OCI-LY1 (cell line): ENCODE measurements at regions not wholly inside any gene's neighbourhood (a gene's known extent, or its start where the extent isn't known, plus 50 kb on each side); places are given as distances from the start of the nearest gene placed in this dataset.

Source experiments
- H2AFZ ChIP-seq: fragments of 200-600 bp; sonication (generic), shearing (Covaris generic); 2 replicates; pipeline ENCODE4 v1.6.0; 2014; ENCODE audit warnings: antibody characterized with exemption, mild to moderate bottlenecking, low read length
- H3F3A ChIP-seq: fragments of 200-600 bp; sonication (generic), shearing (Covaris generic); 2 replicates; pipeline ENCODE4 v1.6.0; 2014; ENCODE audit warnings: mild to moderate bottlenecking, antibody characterized with exemption, low read length, moderate library complexity; ENCODE audit not compliant: insufficient read depth
- H3K27ac ChIP-seq: fragments of 200-600 bp; sonication (generic); 2 replicates; pipeline ENCODE4 v1.5.1; 2014; ENCODE audit warnings: low read length, mixed run types, mild to moderate bottlenecking, low read depth; ENCODE audit not compliant: poor library complexity, severe bottlenecking
- H3K27me3 ChIP-seq: fragments of 200-600 bp; sonication (generic); 2 replicates; pipeline ENCODE4 v1.6.0; 2014; ENCODE audit warnings: antibody characterized with exemption, mild to moderate bottlenecking, low read length, moderate library complexity; ENCODE audit not compliant: insufficient read depth
- H3K36me3 ChIP-seq: fragments of 200-600 bp; sonication (generic); 2 replicates; pipeline ENCODE4 v1.6.1; 2014; ENCODE audit warnings: mild to moderate bottlenecking, antibody characterized with exemption, low read length, moderate library complexity, mixed read lengths; ENCODE audit not compliant: insufficient read depth
- H3K4me1 ChIP-seq: fragments of 200-600 bp; sonication (generic); 2 replicates; pipeline ENCODE4 v1.5.1; 2014; ENCODE audit warnings: mild to moderate bottlenecking, low read length, moderate library complexity; ENCODE audit not compliant: insufficient read depth, severe bottlenecking
- H3K4me2 ChIP-seq: fragments of 200-600 bp; sonication (generic), shearing (Covaris generic); 2 replicates; pipeline ENCODE4 v1.6.1; 2014; ENCODE audit warnings: low read length
- H3K4me3 ChIP-seq: fragments of 200-600 bp; sonication (generic); 2 replicates; pipeline ENCODE4 v1.5.1; 2014; ENCODE audit warnings: low read length, low read depth, mild to moderate bottlenecking, mixed read lengths; ENCODE audit not compliant: poor library complexity, severe bottlenecking
- H3K79me2 ChIP-seq: fragments of 200-600 bp; shearing (Covaris generic); 2 replicates; pipeline ENCODE4 v1.6.1; 2016; ENCODE audit warnings: mixed run types, low read length, mixed read lengths; ENCODE audit not compliant: insufficient read depth
- H3K9ac ChIP-seq: fragments of 200-600 bp; sonication (generic), shearing (Covaris generic); 2 replicates; pipeline ENCODE4 v1.6.1; 2014; ENCODE audit warnings: mild to moderate bottlenecking, low read length, mixed read lengths
- H3K9me2 ChIP-seq: fragments of 200-600 bp; sonication (generic), shearing (Covaris generic); 2 replicates; pipeline ENCODE4 v1.6.1; 2014; ENCODE audit warnings: low read depth, mild to moderate bottlenecking, low read length, mixed read lengths
- H3K9me3 ChIP-seq: fragments of 200-600 bp; shearing (Covaris generic); 2 replicates; pipeline ENCODE4 v1.6.1; 2014; ENCODE audit warnings: low read length, mixed read lengths
- H4K20me1 ChIP-seq: fragments of 200-600 bp; sonication (generic), shearing (Covaris generic); 2 replicates; pipeline ENCODE4 v1.6.0; 2016; ENCODE audit warnings: mild to moderate bottlenecking, low read length; ENCODE audit not compliant: insufficient read depth
- EZH2 ChIP-seq: fragments of 200-600 bp; sonication (generic), shearing (Covaris generic); IDR thresholded peaks from 2 replicates; pipeline ENCODE4 v1.8.0; 2017; ENCODE audit warnings: borderline replicate concordance, mixed run types, mild to moderate bottlenecking, antibody characterized with exemption, low read length, moderate library complexity, mixed read lengths
- TF ChIP-seq, protein P1 (sequence below): fragments of 200-600 bp; sonication (generic), shearing (Covaris generic); IDR thresholded peaks from 2 replicates; pipeline ENCODE4 v1.5.1; 2017; ENCODE audit warnings: mild to moderate bottlenecking, antibody characterized with exemption, low read length, moderate library complexity, mixed read lengths

DNA sequence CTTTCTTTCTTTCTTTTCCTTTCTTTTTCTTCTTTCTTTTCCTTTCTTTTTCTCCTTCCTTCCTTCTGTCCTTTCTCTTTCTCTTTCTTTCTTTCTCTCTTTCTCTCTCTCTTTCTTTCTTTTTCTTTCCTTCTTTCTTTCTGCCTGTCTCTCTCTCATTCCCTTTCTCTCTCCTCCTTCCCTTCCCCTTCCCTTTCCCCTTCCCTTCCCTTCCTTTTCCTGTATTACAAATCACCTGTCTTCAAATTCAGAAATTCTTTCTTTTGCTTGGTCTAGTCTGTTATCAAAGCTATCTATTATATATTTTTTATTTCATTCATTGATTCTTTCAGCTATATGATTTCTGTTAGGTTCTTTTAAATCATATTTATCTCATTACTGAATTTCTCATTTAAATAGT lies 315.2 kb upstream of the NOX3 start:
- Histone ChIP-seq H3K79me2 (no peaks in the 10 kb centered on the region), H3K36me3 (no peaks in the 10 kb centered on the region), H3K4me1 (no peaks in the 10 kb centered on the region), H4K20me1 (no peaks in the 10 kb centered on the region), H3F3A (no peaks in the 10 kb centered on the region), H3K9me3 (no peaks in the 10 kb centered on the region), H3K9ac (no peak overlapping the region), H3K27ac (no peak overlapping the region), H3K27me3 (no peaks in the 10 kb centered on the region), H3K4me3 (no peak overlapping the region), H2AFZ (no peak overlapping the region), H3K4me2 (no peak overlapping the region), H3K9me2 (no peaks in the 10 kb centered on the region)
- no peak for TF ChIP-seq EZH2

DNA sequence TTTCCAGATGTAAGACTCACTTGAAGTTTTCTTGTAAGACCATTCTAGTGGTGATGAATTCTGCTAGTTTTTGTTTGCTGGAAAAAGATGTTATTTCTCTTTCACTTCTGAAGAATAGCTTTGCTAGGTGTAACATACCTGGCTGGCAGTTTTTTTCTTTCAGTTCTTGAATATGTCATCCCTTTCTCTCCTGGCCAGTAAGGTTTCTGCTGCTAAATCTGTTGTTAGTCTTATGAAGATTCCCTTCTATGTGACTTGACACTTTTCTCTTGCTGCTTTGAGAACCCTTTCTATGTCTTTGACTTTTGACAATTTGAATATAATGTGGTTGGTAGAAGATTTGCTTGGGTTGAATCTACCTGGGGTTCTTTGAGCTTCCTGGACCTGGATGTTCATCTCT lies 314.7 kb upstream of the NOX3 start:
- no peak overlapping the region for H3K4me2 ChIP-seq
- no peaks in the 10 kb centered on the region for H3K9me2 ChIP-seq
- no peak overlapping the region for H3K27ac ChIP-seq
- H3K79me2 ChIP-seq, result no peaks in the 10 kb centered on the region
- H3F3A ChIP-seq, result no peaks in the 10 kb centered on the region
- no peaks in the 10 kb centered on the region for H3K9me3 ChIP-seq
- no peak overlapping the region for H2AFZ ChIP-seq
- no peaks in the 10 kb centered on the region for H3K27me3 ChIP-seq
- no peaks in the 10 kb centered on the region for H4K20me1 ChIP-seq
- H3K4me3 ChIP-seq, result no peak overlapping the region
- no peaks in the 10 kb centered on the region for H3K4me1 ChIP-seq
- no peaks in the 10 kb centered on the region for H3K36me3 ChIP-seq
- H3K9ac ChIP-seq, result no peak overlapping the region
- TF ChIP-seq, protein P1, sequence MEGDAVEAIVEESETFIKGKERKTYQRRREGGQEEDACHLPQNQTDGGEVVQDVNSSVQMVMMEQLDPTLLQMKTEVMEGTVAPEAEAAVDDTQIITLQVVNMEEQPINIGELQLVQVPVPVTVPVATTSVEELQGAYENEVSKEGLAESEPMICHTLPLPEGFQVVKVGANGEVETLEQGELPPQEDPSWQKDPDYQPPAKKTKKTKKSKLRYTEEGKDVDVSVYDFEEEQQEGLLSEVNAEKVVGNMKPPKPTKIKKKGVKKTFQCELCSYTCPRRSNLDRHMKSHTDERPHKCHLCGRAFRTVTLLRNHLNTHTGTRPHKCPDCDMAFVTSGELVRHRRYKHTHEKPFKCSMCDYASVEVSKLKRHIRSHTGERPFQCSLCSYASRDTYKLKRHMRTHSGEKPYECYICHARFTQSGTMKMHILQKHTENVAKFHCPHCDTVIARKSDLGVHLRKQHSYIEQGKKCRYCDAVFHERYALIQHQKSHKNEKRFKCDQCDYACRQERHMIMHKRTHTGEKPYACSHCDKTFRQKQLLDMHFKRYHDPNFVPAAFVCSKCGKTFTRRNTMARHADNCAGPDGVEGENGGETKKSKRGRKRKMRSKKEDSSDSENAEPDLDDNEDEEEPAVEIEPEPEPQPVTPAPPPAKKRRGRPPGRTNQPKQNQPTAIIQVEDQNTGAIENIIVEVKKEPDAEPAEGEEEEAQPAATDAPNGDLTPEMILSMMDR, result no peak
- no peak for TF ChIP-seq EZH2

DNA sequence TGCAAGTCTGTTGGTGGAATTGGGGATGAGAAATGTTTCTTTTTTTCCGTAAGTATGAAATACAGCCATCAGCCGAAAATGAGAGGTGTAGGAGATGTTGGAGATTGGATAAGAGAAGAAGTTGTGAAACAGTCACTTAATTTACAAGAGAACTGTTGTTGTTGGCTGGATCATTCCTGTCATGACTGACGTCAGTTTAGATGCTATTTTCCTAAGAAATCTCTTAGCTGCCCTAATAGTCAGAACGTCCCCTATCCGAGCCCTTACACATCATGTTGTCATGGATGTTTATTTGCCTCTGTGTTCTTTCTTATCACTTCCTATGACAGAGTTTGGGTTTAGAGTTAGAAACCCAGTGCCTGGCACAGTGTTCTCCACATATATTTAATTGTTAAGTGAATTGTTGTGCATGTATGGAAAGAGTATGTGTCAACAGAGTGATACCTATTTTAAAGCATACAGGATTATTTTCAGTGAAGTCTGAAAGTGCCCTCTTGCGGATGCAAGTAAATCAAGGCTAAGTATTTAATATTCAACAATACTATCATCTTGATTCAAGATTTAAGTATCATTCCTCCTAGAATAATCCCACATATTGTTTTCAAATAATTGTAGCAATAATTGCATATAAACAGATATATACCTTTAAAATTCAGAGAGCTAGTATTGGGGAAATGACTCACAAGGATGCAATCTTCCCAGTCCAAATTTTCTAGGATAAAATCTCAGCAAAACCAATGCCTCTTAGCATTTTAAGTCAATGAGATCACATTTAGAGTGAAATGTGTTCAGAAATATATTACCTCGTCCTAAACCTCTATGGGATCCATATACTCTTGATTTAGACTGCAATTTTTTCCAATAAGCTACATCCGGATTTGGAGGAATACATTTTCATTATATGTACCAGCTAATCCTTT lies 309.9 kb upstream of the NOX3 start:
- H3K27me3 ChIP-seq, result peaks cover 3% of the 10 kb centered on the region; the same call in 1 of the 2 replicates
- H2AFZ ChIP-seq, result no peak overlapping the region

More for the DNA sequence above, 309.9 kb upstream of the NOX3 start:
- Histone ChIP-seq H3K36me3 (no peaks in the 10 kb centered on the region), H3K4me1 (no peaks in the 10 kb centered on the region), H3K9me3 (no peaks in the 10 kb centered on the region), H4K20me1 (no peaks in the 10 kb centered on the region), H3K9me2 (no peaks in the 10 kb centered on the region), H3K4me2 (no peak overlapping the region), H3K79me2 (no peaks in the 10 kb centered on the region), H3F3A (no peaks in the 10 kb centered on the region), H3K9ac (no peak overlapping the region), H3K4me3 (no peak overlapping the region), H3K27ac (no peak overlapping the region)
- TF ChIP-seq EZH2, result no peak
- TF ChIP-seq, protein P1, result no peak
